ENCODE measurements at regions not wholly inside any gene's neighbourhood (a gene's known extent, or its start where the extent isn't known, plus 50 kb on each side); places are given as distances from the start of the nearest gene placed in this dataset.

- no peak for DNase-seq
Observed at GRCh38 chr9:13587571-13587970, 308.1 kb upstream of the MPDZ start.

- no peak for DNase-seq
Observed at GRCh38 chr9:13586587-13587374, 307.3 kb upstream of the MPDZ start.

- no peak for DNase-seq
Observed at GRCh38 chr9:13580760-13581159, 301.3 kb upstream of the MPDZ start.

- DNase-seq = no peak
Observed at GRCh38 chr9:13580131-13580530, 300.6 kb upstream of the MPDZ start.

- no peak for DNase-seq
Observed at GRCh38 chr9:13576101-13576500, 296.6 kb upstream of the MPDZ start.

- no peak for DNase-seq
Observed at GRCh38 chr9:13575558-13575957, 296.1 kb upstream of the MPDZ start.

GRCh38 chr9:13570068-13570974 lies 290.8 kb upstream of the MPDZ start:
- no peak for DNase-seq

- DNase-seq = no peak
Observed at GRCh38 chr9:13569602-13570067, 290.1 kb upstream of the MPDZ start.

GRCh38 chr9:13568841-13569601 lies 289.5 kb upstream of the MPDZ start:
- no peak for DNase-seq

GRCh38 chr9:13568405-13568804 lies 288.9 kb upstream of the MPDZ start:
- DNase-seq = no peak

GRCh38 chr9:13567833-13568232 lies 288.3 kb upstream of the MPDZ start:
- no peak for DNase-seq

GRCh38 chr9:13557746-13558145 lies 278.3 kb upstream of the MPDZ start:
- no peak for DNase-seq

- no peak for DNase-seq
Observed at GRCh38 chr9:13556656-13557055, 277.2 kb upstream of the MPDZ start.

- no peak for DNase-seq
Observed at GRCh38 chr9:13555989-13556500, 276.6 kb upstream of the MPDZ start.

GRCh38 chr9:13555516-13555915 lies 276.0 kb upstream of the MPDZ start:
- no peak for DNase-seq

- no peak for DNase-seq
Observed at GRCh38 chr9:13554626-13555025, 275.1 kb upstream of the MPDZ start.

- no peak for DNase-seq
Observed at GRCh38 chr9:13552606-13553215, 273.2 kb upstream of the MPDZ start.

GRCh38 chr9:13550519-13550918 lies 271.0 kb upstream of the MPDZ start:
- DNase-seq = no peak

- no peak for DNase-seq
Observed at GRCh38 chr9:13548535-13548934, 269.0 kb upstream of the MPDZ start.

- no peak for DNase-seq
Observed at GRCh38 chr9:13535141-13535540, 255.6 kb upstream of the MPDZ start.

- no peak for DNase-seq
Observed at GRCh38 chr9:13534006-13534405, 254.5 kb upstream of the MPDZ start.

GRCh38 chr9:13532407-13532806 lies 252.9 kb upstream of the MPDZ start:
- DNase-seq = no peak

Data from inflammatory macrophage treated with lipopolysaccharide for 4 hours (primary cell).